MV-4-11 (cell line): ENCODE measurements at regions not wholly inside any gene's neighbourhood (a gene's known extent, or its start where the extent isn't known, plus 50 kb on each side); places are given as distances from the start of the nearest gene placed in this dataset.
A peak's percentile ranks its signal among the peaks of the same experiment; 100 is the strongest.
"Not testable (repeated sequence)": the region's sequence is repeated elsewhere in the genome, so short reads cannot be mapped to it uniquely, and the experiment has no call there.

Experiments used
- DNase-seq: peaks from one replicate; lab custom pipeline; 2025; lab: John Stamatoyannopoulos, UW

DNA sequence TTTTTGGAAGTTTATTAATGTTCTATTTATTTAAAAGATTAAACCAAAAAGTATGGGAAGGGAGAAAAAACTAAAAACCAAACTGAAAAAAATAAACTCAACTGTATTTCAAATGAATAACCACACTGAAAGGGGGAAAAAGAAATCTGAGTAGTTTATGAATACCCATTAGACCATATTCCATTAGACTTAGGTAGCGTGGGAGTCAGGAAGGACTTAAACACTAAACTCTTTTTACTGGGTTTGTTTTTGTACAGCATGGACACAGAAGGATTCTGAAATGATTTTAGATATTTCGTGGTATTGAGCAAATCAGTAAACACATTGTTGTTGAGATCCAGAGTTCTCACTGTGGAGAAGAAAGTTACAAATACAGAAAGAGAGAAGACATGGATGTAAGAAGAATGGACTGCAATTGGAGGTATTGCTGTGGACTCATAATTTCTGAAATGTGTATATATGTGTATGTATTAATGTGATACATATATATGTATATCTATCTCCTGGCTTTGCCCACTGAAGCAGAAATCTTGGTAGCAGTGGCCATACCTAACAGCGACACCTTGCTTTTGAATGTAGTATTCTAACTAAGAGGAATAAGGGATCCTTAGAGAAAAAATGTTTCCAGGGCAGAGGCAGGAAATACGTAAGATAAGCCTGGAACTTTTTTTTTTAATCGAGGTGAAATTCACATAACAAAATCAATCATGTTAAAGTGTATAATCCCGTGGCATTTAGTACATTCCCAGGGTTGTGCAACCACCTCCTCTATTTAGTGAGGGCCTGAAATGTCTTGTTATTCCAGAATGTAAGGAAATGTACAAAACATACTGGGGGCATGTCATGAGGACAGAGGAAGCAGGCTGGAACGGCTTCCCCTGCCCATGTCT is 228.8 kb downstream of the SMARCA2 start:
- no peak for DNase-seq

- DNase-seq = no peak
Observed at GRCh38 chr9:2247340-2247739, 232.2 kb downstream of the SMARCA2 start.

- DNase-seq = no peak
Observed at GRCh38 chr9:2248768-2249265, 233.7 kb downstream of the SMARCA2 start.

DNA sequence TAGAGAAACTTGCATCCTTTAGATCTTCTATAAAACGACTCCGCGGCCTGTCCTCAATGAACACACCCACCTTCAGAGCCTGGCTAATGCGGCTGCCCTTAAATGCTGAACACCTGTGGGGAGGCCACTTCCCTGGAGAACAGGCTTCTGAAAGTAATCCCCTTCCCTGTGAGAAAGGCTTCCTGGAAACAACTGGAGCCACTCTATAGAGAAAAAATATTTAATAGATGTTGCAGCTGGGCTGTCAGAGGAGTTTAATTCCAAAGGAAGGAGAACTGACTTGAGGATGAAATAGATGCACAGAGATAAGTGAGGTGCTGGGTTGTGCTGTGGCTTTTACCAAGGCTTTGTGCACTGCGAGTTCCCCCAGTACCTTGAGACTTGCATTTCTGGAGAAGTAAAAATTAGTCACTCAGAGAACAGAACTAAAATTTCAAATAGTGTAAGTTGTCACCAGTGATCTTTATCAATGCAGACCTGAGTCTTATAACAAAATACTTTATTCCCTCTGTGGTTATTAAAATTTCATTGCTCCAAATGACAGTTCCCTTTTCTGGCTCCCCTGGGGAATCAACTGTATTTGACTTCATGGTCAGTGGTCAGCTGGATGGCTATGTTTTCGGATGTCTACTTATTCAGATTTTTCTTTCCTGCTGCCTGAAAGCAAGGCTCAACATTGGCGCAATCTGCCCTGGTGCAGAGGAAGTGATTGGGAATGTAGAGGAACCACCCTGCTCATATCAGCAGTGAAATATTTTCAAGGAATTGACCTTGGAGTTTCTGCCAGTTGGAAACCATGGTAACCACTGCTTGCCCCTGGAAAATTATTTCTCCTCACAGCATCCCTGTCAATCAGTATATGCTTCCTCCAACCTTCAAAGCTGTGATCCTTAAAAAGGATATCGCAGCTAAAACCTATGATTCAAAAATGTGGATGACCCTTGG is 238.8 kb downstream of the SMARCA2 start:
- DNase-seq = no peak

DNA sequence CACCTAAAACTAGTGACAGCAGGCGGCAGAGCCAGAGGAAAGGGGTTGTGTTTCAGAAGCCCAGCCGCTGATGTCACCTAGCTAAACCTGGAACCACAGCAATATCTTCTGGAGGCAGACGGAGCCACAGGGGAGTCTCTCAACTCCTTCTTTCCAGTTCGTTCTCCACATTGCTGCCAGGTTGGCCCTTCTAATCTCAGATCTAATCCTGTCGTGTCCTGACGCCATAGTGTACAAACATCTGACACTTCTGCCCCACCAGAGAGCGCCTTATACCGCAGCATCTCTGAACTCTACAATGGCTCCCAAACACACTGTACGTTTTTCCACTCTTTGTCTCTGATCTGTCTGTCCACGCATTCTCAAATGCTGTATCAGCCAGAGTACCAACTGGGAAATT is 240.0 kb downstream of the SMARCA2 start:
- DNase-seq = no peak

DNA sequence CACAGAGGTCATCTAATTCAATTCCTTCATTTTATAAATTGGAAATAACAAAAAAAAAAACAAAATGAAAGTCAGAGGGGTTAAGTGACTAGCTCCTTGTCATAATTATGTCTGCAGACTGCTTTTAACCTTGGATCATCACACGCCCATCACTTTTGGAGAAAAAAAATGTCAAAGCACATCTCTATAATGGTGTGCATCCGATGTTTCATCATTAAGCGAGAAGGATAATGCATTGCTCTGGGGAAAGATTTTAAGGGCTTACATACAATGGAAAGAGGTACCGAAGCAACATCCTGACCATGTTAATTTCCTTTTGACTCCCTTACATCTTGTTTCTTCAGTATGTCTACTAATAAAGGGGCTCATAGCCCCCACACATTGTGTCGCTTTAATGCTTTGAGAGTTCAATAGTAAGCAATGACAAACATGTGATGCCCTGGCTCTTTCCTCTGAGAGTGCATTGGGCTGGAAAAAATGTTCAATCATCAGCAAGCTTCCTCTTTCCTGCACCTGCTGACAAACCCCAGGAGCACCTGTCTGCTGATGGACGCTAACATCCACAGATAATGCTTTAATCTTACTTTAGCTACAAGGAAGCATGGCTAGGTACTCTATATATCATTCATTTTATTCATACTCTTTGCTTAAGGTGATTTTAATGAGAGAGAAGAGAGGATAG is 242.2 kb downstream of the SMARCA2 start:
- DNase-seq = no peak

- DNase-seq = peak; percentile 37
Observed at GRCh38 chr9:2260417-2261306, 245.5 kb downstream of the SMARCA2 start.

DNA sequence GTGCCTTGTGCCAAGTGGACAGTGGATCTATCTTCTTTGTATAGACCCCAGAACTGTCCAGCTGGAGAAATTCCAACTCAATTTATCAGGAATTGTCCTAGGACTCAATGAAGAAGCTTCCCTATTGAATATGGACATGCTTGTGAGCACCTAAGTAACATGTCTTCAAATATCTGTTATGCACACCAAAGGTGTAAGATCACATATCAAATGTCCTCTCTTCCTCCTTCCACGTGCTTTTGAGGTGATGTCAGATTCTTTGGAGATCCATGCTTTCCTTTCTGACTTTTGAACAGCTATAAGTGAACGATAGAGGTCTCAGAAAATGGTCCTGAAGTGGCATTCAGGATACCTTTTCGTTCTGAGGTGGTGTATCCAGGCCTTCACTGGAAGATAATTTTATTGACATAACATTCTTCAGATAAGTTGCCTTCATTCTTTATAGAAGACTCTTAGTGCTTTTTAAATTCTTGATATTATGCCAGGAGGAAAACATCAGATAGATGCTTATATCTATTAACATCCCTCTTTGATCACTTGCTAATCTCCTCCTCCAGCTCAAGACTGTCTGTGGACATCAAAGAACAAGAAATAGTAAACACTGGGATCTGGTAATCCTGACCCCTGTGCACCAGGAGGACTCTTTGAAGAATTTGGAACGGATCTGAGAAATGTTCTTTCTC is 246.4 kb downstream of the SMARCA2 start:
- DNase-seq = no peak

DNA sequence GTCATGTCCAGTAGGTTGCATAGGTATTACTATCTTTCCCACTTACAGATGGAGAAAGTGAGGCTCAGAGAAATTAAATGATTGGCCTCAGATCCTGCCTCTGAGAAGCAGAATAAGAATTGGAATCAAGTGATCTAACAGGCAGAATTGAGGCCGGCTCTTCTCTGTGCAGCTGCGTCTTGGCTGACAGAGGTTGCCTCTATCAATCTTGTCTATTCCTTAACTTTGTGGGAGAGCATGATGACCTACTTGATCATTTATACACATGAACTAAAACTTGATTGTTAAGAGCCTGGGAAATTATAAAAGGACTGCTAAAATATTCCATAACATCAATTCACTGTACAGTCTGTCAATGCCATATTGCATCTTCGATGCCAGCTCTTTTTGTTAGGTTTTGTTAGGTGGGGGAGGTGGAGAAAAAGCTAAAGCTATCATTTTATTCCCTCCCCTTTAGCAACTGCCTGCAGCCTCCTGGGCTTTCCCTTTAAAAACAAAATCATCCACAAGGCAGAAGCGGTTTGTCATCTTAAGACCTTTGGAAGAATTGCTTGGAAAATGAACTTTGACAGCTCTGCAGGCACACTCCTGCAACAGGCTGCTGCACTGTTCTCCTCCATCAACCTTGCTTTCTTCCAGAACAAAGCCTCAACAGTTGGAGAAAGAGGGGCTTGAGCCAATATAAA is 247.4 kb downstream of the SMARCA2 start:
- DNase-seq = no peak

- no peak for DNase-seq
Observed at GRCh38 chr9:2263111-2263510, 248.0 kb downstream of the SMARCA2 start.

DNA sequence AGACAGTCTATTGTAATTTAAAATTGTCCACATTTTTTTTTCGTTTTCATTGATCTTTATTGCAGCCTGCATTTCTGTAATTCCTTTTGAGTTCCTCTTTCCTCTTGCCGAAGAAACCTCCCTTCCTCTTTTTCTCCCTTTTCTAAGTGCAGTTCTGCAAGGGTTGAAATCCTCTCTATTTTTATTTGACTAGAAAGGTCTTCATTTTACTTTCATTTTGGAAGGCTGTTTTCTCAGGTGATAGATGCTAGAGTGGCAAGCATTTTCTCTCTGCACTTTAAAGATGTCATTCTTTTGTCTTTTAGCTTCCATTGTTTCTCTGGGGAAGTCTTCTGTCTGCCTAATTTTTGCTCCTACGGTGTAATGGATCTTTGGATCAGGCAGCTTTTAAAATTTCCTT is 248.5 kb downstream of the SMARCA2 start:
- DNase-seq = peak; percentile 91

- DNase-seq = no peak
Observed at GRCh38 chr9:2264081-2264480, 248.9 kb downstream of the SMARCA2 start.

- no peak for DNase-seq
Observed at GRCh38 chr9:2267181-2267745, 252.1 kb downstream of the SMARCA2 start.

GRCh38 chr9:2269778-2270177 is 254.6 kb downstream of the SMARCA2 start:
- DNase-seq = peak; percentile 63

DNA sequence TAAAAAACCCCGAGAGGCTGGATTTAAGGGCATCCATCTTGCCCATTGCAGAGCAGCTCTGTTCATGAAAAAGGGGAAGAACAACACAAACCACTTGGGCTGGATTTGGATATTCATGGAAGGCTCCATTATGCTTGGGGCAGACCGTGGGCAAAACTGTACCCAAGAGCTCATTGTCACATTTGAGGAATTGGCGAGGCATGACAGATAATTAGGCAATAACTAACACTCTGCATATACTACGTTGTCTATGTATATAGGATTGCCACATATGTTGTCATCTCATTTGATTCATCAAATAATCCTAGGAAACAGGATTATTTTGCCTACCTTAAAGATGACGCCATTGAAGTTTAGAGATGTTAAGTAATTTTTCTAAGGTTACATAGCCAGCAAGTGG is 255.4 kb downstream of the SMARCA2 start:
- DNase-seq = peak; percentile 79

DNA sequence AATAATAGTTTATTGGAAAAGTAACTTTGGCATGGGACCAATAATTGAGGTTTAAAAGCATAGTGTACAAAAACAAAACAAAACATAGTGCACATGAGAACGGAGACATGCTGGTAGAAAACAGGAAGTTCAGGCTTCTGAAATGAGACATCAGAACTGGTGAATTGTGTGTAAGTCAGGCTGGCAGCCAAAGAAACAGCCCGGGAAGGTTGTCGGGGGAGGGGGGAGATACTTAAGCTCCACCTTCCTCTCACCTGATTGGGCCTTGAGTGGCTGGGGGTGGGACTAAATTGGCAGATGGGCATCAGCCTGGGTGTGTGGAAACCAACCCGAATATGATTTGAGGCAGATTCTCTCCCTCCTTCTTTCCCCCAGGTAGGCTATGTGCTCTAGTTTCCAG is 256.3 kb downstream of the SMARCA2 start:
- DNase-seq = peak; percentile 94

- DNase-seq = no peak
Observed at GRCh38 chr9:2274762-2275161, 259.6 kb downstream of the SMARCA2 start.

DNA sequence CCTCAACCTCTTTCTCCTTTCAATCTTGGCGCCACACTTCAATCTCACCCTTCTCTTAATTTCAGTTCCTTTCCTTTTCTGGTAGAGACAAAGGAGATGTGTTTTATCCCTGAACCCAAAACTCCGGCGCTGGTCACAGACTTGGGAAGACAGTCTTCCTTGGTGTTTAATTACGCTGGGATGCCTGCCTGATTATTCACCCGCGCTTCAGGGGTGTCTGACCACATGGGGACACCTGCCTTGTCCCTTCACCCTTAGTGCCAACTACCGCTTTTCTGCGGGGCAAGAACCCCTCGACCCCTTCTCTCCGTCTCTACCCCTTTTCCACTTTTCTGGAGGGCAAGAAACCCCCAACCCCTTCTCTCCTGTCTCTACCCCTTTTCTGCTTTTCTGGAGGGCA is 261.1 kb downstream of the SMARCA2 start:
- DNase-seq = no peak

DNA sequence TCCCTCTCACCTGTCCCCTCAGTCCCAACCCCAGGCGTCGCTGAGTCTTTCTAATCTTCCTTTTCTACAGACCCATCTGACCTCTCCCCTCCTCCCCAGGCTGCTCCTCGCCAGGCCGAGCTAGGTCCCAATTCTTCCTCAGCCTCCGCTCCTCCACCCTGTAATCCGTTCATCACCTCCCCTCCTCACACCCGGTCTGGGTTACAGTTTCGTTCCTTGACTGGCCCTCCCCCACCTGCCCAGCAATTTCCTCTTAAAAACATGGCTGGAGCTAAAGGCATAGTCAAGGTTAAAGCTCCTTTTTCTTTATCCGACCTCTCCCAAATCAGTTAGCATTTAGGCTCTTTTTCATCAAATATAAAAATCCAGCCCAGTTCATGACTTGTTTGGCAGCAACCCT is 262.0 kb downstream of the SMARCA2 start:
- not testable (repeated sequence) for DNase-seq
